Panc1 (cell line): ENCODE measurements at regions not wholly inside any gene's neighbourhood (a gene's known extent, or its start where the extent isn't known, plus 50 kb on each side); places are given as distances from the start of the nearest gene placed in this dataset.

Source experiments
- POLR2AphosphoS5 ChIP-seq: IDR thresholded peaks from 2 replicates; pipeline ENCODE4 v1.6.1; 2012; ENCODE audit warnings: mild to moderate bottlenecking, low read depth, low read length, moderate library complexity
- TCF7L2 ChIP-seq: IDR thresholded peaks from 2 replicates; pipeline ENCODE4 v1.6.1; 2011; ENCODE audit warnings: mild to moderate bottlenecking, low read depth, low read length, inconsistent platforms
- TF ChIP-seq, protein P1 (sequence below): fragments of 450-650 bp; IDR thresholded peaks from 2 replicates; pipeline ENCODE4 v1.5.1; 2017; ENCODE audit warnings: mild to moderate bottlenecking

DNA sequence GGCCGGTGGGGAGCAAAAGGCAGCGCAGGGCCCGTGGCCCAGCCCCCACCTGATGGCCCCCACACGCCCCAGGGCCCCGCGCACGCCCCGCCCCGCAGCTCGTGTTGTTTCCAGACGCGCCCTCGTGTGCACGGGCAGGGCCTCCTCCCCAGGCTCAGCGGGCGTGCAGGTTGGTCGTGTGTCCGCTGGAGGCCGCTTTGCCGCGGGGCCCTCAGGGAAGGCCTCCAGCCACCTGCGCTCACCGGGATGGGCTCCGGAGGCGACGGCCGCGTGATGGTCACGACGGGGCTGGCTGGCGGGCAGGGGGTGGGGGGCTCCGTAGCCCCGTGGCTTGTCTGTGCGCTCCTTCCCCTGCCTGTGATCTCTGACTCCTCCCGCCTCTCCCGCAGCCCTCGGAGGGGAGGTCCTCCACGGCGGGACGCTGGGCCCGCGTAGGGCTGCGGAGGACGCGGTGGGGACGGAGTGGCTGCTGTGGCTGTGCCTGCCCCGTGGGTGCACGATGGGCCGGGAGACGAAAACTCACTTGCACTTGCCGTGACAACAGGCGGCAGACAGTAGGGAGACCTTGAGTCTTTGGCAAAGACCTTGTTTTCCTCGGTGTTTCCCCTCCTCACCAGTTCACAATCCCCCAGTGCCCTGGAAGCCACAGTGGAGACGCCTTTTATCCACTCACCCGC lies 67.1 kb downstream of the RTP5 start:
- TF ChIP-seq, protein P1, sequence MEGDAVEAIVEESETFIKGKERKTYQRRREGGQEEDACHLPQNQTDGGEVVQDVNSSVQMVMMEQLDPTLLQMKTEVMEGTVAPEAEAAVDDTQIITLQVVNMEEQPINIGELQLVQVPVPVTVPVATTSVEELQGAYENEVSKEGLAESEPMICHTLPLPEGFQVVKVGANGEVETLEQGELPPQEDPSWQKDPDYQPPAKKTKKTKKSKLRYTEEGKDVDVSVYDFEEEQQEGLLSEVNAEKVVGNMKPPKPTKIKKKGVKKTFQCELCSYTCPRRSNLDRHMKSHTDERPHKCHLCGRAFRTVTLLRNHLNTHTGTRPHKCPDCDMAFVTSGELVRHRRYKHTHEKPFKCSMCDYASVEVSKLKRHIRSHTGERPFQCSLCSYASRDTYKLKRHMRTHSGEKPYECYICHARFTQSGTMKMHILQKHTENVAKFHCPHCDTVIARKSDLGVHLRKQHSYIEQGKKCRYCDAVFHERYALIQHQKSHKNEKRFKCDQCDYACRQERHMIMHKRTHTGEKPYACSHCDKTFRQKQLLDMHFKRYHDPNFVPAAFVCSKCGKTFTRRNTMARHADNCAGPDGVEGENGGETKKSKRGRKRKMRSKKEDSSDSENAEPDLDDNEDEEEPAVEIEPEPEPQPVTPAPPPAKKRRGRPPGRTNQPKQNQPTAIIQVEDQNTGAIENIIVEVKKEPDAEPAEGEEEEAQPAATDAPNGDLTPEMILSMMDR: no peak
- TF ChIP-seq TCF7L2 (no peak), POLR2AphosphoS5 (no peak)
